Astrocyte of the hippocampus (primary cell): ENCODE measurements at regions not wholly inside any gene's neighbourhood (a gene's known extent, or its start where the extent isn't known, plus 50 kb on each side); places are given as distances from the start of the nearest gene placed in this dataset.
"Not testable (repeated sequence)": the region's sequence is repeated elsewhere in the genome, so short reads cannot be mapped to it uniquely, and the experiment has no call there.

Experiments
- DNase-seq: peaks from one replicate; pipeline ENCODE4 v3.0.0; 2011; ENCODE audit warnings: low read depth, low spot score

GRCh38 chr14:104304451-104305351, 166.3 kb downstream of the KIF26A start:
- no peak for DNase-seq

GRCh38 chr14:104305511-104306449, 167.4 kb downstream of the KIF26A start:
- no peak for DNase-seq

- no peak for DNase-seq
Observed at GRCh38 chr14:104306450-104307040, 168.2 kb downstream of the KIF26A start.

GRCh38 chr14:104307246-104307626, 168.8 kb downstream of the KIF26A start:
- DNase-seq, result no peak

GRCh38 chr14:104307627-104308401, 169.4 kb downstream of the KIF26A start:
- DNase-seq, result no peak

GRCh38 chr14:104308534-104308933, 170.1 kb downstream of the KIF26A start:
- not testable (repeated sequence) for DNase-seq

GRCh38 chr14:104309657-104310369, 171.4 kb downstream of the KIF26A start:
- DNase-seq, result no peak

- DNase-seq, result no peak
Observed at GRCh38 chr14:104311358-104311757, 173.0 kb downstream of the KIF26A start.

- DNase-seq, result no peak
Observed at GRCh38 chr14:104313674-104314073, 175.3 kb downstream of the KIF26A start.

GRCh38 chr14:104314251-104314941, 176.0 kb downstream of the KIF26A start:
- no peak for DNase-seq

GRCh38 chr14:104315169-104315568, 176.8 kb downstream of the KIF26A start:
- no peak for DNase-seq

- DNase-seq, result no peak
Observed at GRCh38 chr14:104315625-104316024, 177.2 kb downstream of the KIF26A start.

- DNase-seq, result no peak
Observed at GRCh38 chr14:104316121-104316722, 177.8 kb downstream of the KIF26A start.

GRCh38 chr14:104316723-104317491, 178.5 kb downstream of the KIF26A start:
- DNase-seq, result no peak

GRCh38 chr14:104317492-104317805, 179.1 kb downstream of the KIF26A start:
- no peak for DNase-seq

GRCh38 chr14:104317975-104318557, 179.7 kb downstream of the KIF26A start:
- no peak for DNase-seq

- DNase-seq, result no peak
Observed at GRCh38 chr14:104318558-104319490, 180.4 kb downstream of the KIF26A start.
